ENCODE measurements at regions not wholly inside any gene's neighbourhood (a gene's known extent, or its start where the extent isn't known, plus 50 kb on each side); places are given as distances from the start of the nearest gene placed in this dataset.

DNA sequence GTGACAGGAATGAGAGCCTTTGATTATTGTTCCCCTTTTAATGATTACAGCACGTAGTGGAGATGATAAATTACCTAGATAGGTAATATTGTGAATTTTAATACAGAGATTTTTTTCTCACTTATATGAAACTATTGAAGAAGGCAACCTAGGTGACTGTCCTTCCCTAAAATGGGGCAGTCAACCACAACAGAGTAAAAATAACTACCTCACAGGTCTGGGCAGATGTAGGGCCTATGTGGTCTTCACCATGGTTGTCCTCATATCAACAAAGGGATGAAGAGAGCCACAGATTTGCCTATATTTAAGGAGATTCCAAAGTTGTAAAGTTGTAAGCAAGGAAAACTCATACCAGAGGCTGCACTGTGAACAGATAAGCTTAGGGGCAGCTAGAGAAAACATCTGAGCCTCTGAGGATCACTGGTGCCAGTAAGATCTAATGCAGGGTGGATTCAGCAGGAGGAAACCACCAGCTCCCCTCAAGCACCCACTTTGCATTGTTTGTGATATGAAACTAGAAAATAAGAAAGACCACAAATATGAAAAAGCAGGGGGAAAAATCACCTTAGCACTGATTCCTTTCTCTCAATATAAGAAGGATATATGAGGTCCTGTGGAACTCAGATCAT lies 547.9 kb upstream of the GALNTL6 start:
- H3K4me2 ChIP-seq (ENCODE audit: control insufficient read depth, extremely low read depth, insufficient read depth, low read depth, low read length), result no peak overlapping the region

DNA sequence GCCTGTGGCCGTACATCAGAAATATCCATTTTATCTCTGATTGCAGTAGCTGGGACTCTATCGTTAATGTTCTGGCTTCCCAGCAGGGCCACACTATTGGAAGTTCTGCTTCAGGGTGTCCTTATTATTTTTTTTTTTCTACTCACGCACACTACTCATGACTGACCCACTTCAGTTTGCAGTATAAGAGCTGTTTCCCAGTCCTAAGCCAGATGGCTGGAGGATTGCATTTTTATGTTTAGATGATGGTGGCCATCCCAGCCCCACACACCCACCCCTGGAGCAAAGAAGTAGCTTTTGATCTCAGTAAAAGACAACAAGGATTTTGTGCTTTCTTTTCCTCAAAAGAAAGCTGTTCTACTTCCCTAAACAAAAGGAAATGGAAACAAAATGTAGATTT lies 557.0 kb upstream of the GALNTL6 start:
- no peak for FAIRE-seq
- H3K9ac ChIP-seq (ENCODE audit: control insufficient read depth, extremely low read depth, insufficient read depth, low read length), result no peak overlapping the region

More for the DNA sequence above, 547.9 kb upstream of the GALNTL6 start:
- Histone ChIP-seq H3K4me1 (ENCODE audit: control insufficient read depth, extremely low read depth, insufficient read depth, low read length) (no peaks in the 10 kb centered on the region), H3K36me3 (ENCODE audit: control insufficient read depth in 2 of 2, extremely low read depth in 1 of 2, insufficient read depth in 2 of 2, low read length in 2 of 2) (no peaks in the 10 kb centered on the region), H4K20me1 (ENCODE audit: control insufficient read depth, extremely low read depth, insufficient read depth, low read length) (no peaks in the 10 kb centered on the region), H2AFZ (ENCODE audit: control insufficient read depth, low read length) (no peak overlapping the region), H3K4me3 (ENCODE audit: control insufficient read depth in 2 of 3, extremely low read depth in 1 of 3, insufficient read depth in 2 of 3, low read depth in 1 of 3, low read length in 3 of 3) (no peak overlapping the region), H3K9ac (ENCODE audit: control insufficient read depth, extremely low read depth, insufficient read depth, low read length) (no peak overlapping the region), H3K9me3 (ENCODE audit: control insufficient read depth, low read depth, low read length) (no peaks in the 10 kb centered on the region), H3K79me2 (ENCODE audit: control insufficient read depth, insufficient read depth, low read length) (no peaks in the 10 kb centered on the region), H3K27ac (ENCODE audit: control insufficient read depth, insufficient read depth, low read length) (no peak overlapping the region), H3K9me1 (ENCODE audit: control insufficient read depth, extremely low read depth, insufficient read depth, low read length) (no peaks in the 10 kb centered on the region), H3K27me3 (ENCODE audit: control insufficient read depth, extremely low read depth, insufficient read depth, low read length) (no peaks in the 10 kb centered on the region)
- dilution Hi-C loops (cut with MboI; ENCODE audit: extremely low pct_ligation_motif_present, low sequenced_read_pairs), result no loop called here
- DNase-seq (ENCODE audit: low read depth, low spot score) (no peak), FAIRE-seq (no peak)
- TF ChIP-seq EZH2 (IDR thresholded peaks at IDR 0.05; ENCODE audit: low read length), result no peak
- TF ChIP-seq, protein P1, sequence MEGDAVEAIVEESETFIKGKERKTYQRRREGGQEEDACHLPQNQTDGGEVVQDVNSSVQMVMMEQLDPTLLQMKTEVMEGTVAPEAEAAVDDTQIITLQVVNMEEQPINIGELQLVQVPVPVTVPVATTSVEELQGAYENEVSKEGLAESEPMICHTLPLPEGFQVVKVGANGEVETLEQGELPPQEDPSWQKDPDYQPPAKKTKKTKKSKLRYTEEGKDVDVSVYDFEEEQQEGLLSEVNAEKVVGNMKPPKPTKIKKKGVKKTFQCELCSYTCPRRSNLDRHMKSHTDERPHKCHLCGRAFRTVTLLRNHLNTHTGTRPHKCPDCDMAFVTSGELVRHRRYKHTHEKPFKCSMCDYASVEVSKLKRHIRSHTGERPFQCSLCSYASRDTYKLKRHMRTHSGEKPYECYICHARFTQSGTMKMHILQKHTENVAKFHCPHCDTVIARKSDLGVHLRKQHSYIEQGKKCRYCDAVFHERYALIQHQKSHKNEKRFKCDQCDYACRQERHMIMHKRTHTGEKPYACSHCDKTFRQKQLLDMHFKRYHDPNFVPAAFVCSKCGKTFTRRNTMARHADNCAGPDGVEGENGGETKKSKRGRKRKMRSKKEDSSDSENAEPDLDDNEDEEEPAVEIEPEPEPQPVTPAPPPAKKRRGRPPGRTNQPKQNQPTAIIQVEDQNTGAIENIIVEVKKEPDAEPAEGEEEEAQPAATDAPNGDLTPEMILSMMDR (optimal IDR thresholded peaks at IDR 0.05 in 1 of 3, IDR thresholded peaks at IDR 0.05 in 1 of 3, conservative IDR thresholded peaks at IDR 0.05 in 1 of 3; ENCODE audit: extremely low read depth in 1 of 3, insufficient read depth in 2 of 3, low read length in 3 of 3), result no peak

More for the DNA sequence above, 557.0 kb upstream of the GALNTL6 start:
- no peaks in the 10 kb centered on the region for H3K36me3 ChIP-seq (ENCODE audit: control insufficient read depth in 2 of 2, extremely low read depth in 1 of 2, insufficient read depth in 2 of 2, low read length in 2 of 2)
- H3K4me3 ChIP-seq (ENCODE audit: control insufficient read depth in 2 of 3, extremely low read depth in 1 of 3, insufficient read depth in 2 of 3, low read depth in 1 of 3, low read length in 3 of 3), result no peak overlapping the region
- H3K27me3 ChIP-seq (ENCODE audit: control insufficient read depth, extremely low read depth, insufficient read depth, low read length), result no peaks in the 10 kb centered on the region
- H3K9me1 ChIP-seq (ENCODE audit: control insufficient read depth, extremely low read depth, insufficient read depth, low read length), result no peaks in the 10 kb centered on the region
- no peaks in the 10 kb centered on the region for H3K79me2 ChIP-seq (ENCODE audit: control insufficient read depth, insufficient read depth, low read length)
- H3K27ac ChIP-seq (ENCODE audit: control insufficient read depth, insufficient read depth, low read length), result no peak overlapping the region
- TF ChIP-seq EZH2 (IDR thresholded peaks at IDR 0.05; ENCODE audit: low read length), result no peak
- TF ChIP-seq, protein P1 (optimal IDR thresholded peaks at IDR 0.05 in 1 of 3, IDR thresholded peaks at IDR 0.05 in 1 of 3, conservative IDR thresholded peaks at IDR 0.05 in 1 of 3; ENCODE audit: extremely low read depth in 1 of 3, insufficient read depth in 2 of 3, low read length in 3 of 3), result no peak
- no peak overlapping the region for H3K4me2 ChIP-seq (ENCODE audit: control insufficient read depth, extremely low read depth, insufficient read depth, low read depth, low read length)
- no peak overlapping the region for H2AFZ ChIP-seq (ENCODE audit: control insufficient read depth, low read length)
- no peaks in the 10 kb centered on the region for H4K20me1 ChIP-seq (ENCODE audit: control insufficient read depth, extremely low read depth, insufficient read depth, low read length)
- H3K4me1 ChIP-seq (ENCODE audit: control insufficient read depth, extremely low read depth, insufficient read depth, low read length), result no peaks in the 10 kb centered on the region
- dilution Hi-C loops (cut with MboI; ENCODE audit: extremely low pct_ligation_motif_present, low sequenced_read_pairs), result no loop called here
- DNase-seq (ENCODE audit: low read depth, low spot score), result no peak
- no peaks in the 10 kb centered on the region for H3K9me3 ChIP-seq (ENCODE audit: control insufficient read depth, low read depth, low read length)
